ENCODE measurements at regions not wholly inside any gene's neighbourhood (a gene's known extent, or its start where the extent isn't known, plus 50 kb on each side); places are given as distances from the start of the nearest gene placed in this dataset.

- TF ChIP-seq, protein P1, sequence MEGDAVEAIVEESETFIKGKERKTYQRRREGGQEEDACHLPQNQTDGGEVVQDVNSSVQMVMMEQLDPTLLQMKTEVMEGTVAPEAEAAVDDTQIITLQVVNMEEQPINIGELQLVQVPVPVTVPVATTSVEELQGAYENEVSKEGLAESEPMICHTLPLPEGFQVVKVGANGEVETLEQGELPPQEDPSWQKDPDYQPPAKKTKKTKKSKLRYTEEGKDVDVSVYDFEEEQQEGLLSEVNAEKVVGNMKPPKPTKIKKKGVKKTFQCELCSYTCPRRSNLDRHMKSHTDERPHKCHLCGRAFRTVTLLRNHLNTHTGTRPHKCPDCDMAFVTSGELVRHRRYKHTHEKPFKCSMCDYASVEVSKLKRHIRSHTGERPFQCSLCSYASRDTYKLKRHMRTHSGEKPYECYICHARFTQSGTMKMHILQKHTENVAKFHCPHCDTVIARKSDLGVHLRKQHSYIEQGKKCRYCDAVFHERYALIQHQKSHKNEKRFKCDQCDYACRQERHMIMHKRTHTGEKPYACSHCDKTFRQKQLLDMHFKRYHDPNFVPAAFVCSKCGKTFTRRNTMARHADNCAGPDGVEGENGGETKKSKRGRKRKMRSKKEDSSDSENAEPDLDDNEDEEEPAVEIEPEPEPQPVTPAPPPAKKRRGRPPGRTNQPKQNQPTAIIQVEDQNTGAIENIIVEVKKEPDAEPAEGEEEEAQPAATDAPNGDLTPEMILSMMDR (IDR thresholded peaks at IDR 0.05): no peak
- TF ChIP-seq POLR2A (IDR thresholded peaks at IDR 0.05): no peak
These were observed 894.8 kb upstream of the CDH10 start for GRCh38 chr5:25539536-25539935.
